NCI-H82 (cell line): ENCODE measurements at regions not wholly inside any gene's neighbourhood (a gene's known extent, or its start where the extent isn't known, plus 50 kb on each side); places are given as distances from the start of the nearest gene placed in this dataset.

Experiments
- DNase-seq: peaks from one replicate; lab custom pipeline; 2025; lab: John Stamatoyannopoulos, UW

GRCh38 chr11:123378096-123378495, 52.0 kb upstream of the GRAMD1B start:
- DNase-seq = no peak

GRCh38 chr11:123377355-123377754, 52.7 kb upstream of the GRAMD1B start:
- no peak for DNase-seq

- DNase-seq = no peak
Measured at GRCh38 chr11:123375832-123376231, 54.2 kb upstream of the GRAMD1B start.

- DNase-seq = peak; percentile 82
Measured at GRCh38 chr11:123374622-123374968, 55.5 kb upstream of the GRAMD1B start.

GRCh38 chr11:123373754-123374621, 56.1 kb upstream of the GRAMD1B start:
- DNase-seq = peak; percentile 56

GRCh38 chr11:123371506-123372297, 58.4 kb upstream of the GRAMD1B start:
- DNase-seq = no peak

- DNase-seq = no peak
Measured at GRCh38 chr11:123366924-123367323, 63.1 kb upstream of the GRAMD1B start.

- no peak for DNase-seq
Measured at GRCh38 chr11:123365955-123366354, 64.1 kb upstream of the GRAMD1B start.

- DNase-seq = no peak
Measured at GRCh38 chr11:123364080-123364479, 66.0 kb upstream of the GRAMD1B start.

- DNase-seq = peak; percentile 65
Measured at GRCh38 chr11:123363556-123363955, 66.5 kb upstream of the GRAMD1B start.

- DNase-seq = no peak
Measured at GRCh38 chr11:123362941-123363340, 67.1 kb upstream of the GRAMD1B start.

GRCh38 chr11:123362186-123362585, 67.9 kb upstream of the GRAMD1B start:
- DNase-seq = no peak

GRCh38 chr11:123361110-123361509, 69.0 kb upstream of the GRAMD1B start:
- DNase-seq = no peak

GRCh38 chr11:123360267-123360936, 69.7 kb upstream of the GRAMD1B start:
- no peak for DNase-seq

- peak; percentile 70 for DNase-seq
Measured at GRCh38 chr11:123357990-123358827, 71.9 kb upstream of the GRAMD1B start.

GRCh38 chr11:123357353-123357989, 72.6 kb upstream of the GRAMD1B start:
- no peak for DNase-seq

- no peak for DNase-seq
Measured at GRCh38 chr11:123356539-123356938, 73.5 kb upstream of the GRAMD1B start.

GRCh38 chr11:123354371-123354975, 75.6 kb upstream of the GRAMD1B start:
- DNase-seq = no peak

GRCh38 chr11:123351375-123351774, 78.7 kb upstream of the GRAMD1B start:
- peak; percentile 99 for DNase-seq

GRCh38 chr11:123349382-123349781, 80.7 kb upstream of the GRAMD1B start:
- DNase-seq = no peak
